ENCODE measurements at regions not wholly inside any gene's neighbourhood (a gene's known extent, or its start where the extent isn't known, plus 50 kb on each side); places are given as distances from the start of the nearest gene placed in this dataset.
A peak's percentile ranks its signal among the peaks of the same experiment; 100 is the strongest.
"Not testable (repeated sequence)": the region's sequence is repeated elsewhere in the genome, so short reads cannot be mapped to it uniquely, and the experiment has no call there.

GRCh38 chr4:77220828-77221613 is 64.0 kb downstream of the CCNG2 start:
- no peak for DNase-seq (ENCODE audit: low spot score)

GRCh38 chr4:77225022-77225421 is 68.0 kb downstream of the CCNG2 start:
- DNase-seq (ENCODE audit: low spot score) (no peak), FAIRE-seq (no peak)

More at GRCh38 chr4:77220828-77221613, 64.0 kb downstream of the CCNG2 start:
- FAIRE-seq: no peak

GRCh38 chr4:77226939-77227705 is 70.1 kb downstream of the CCNG2 start:
- FAIRE-seq (no peak), DNase-seq (ENCODE audit: low spot score) (no peak)

GRCh38 chr4:77229433-77229832 is 72.4 kb downstream of the CCNG2 start:
- DNase-seq (ENCODE audit: low spot score) (no peak), FAIRE-seq (no peak)

GRCh38 chr4:77232653-77233052 is 75.6 kb downstream of the CCNG2 start:
- peak; percentile 47 for DNase-seq (ENCODE audit: low spot score)
- no peak for FAIRE-seq

- no peak for DNase-seq (ENCODE audit: low spot score)
- no peak for FAIRE-seq
These were observed 78.4 kb downstream of the CCNG2 start for GRCh38 chr4:77235289-77235854.

- no peak for FAIRE-seq
- no peak for DNase-seq (ENCODE audit: low spot score)
These were observed 79.8 kb downstream of the CCNG2 start for GRCh38 chr4:77236806-77237205.

GRCh38 chr4:77240469-77241066 is 83.6 kb downstream of the CCNG2 start:
- DNase-seq (ENCODE audit: low spot score) (no peak), FAIRE-seq (no peak)

GRCh38 chr4:77248805-77249204 is 91.8 kb downstream of the CCNG2 start:
- DNase-seq (ENCODE audit: low spot score): no peak
- FAIRE-seq: no peak

GRCh38 chr4:77251751-77252150 is 94.7 kb downstream of the CCNG2 start:
- DNase-seq (ENCODE audit: low spot score): no peak
- no peak for FAIRE-seq

GRCh38 chr4:77263247-77263646 is 106.2 kb downstream of the CCNG2 start:
- FAIRE-seq (no peak), DNase-seq (ENCODE audit: low spot score) (no peak)

GRCh38 chr4:77263976-77264375 is 107.0 kb downstream of the CCNG2 start:
- FAIRE-seq; DNase-seq (ENCODE audit: low spot score): not testable (repeated sequence)

GRCh38 chr4:77264826-77265225 is 107.8 kb downstream of the CCNG2 start:
- FAIRE-seq: no peak
- DNase-seq (ENCODE audit: low spot score): no peak

- FAIRE-seq: no peak
- DNase-seq (ENCODE audit: low spot score): no peak
These were observed 111.1 kb downstream of the CCNG2 start for GRCh38 chr4:77268108-77268507.

GRCh38 chr4:77269505-77269904 is 112.5 kb downstream of the CCNG2 start:
- DNase-seq (ENCODE audit: low spot score) (no peak), FAIRE-seq (no peak)

- FAIRE-seq (no peak), DNase-seq (ENCODE audit: low spot score) (no peak)
These were observed 116.4 kb downstream of the CCNG2 start for GRCh38 chr4:77273412-77273811.

- not testable (repeated sequence) for DNase-seq (ENCODE audit: low spot score)
These were observed 122.1 kb downstream of the CCNG2 start for GRCh38 chr4:77279114-77279513.

GRCh38 chr4:77282305-77282704 is 125.3 kb downstream of the CCNG2 start:
- DNase-seq (ENCODE audit: low spot score) (no peak), FAIRE-seq (no peak)

More at GRCh38 chr4:77279114-77279513, 122.1 kb downstream of the CCNG2 start:
- not testable (repeated sequence) for FAIRE-seq

- DNase-seq (ENCODE audit: low spot score) (no peak), FAIRE-seq (no peak)
These were observed 127.0 kb downstream of the CCNG2 start for GRCh38 chr4:77284036-77284435.

GRCh38 chr4:77286906-77287305 is 129.9 kb downstream of the CCNG2 start:
- FAIRE-seq (no peak), DNase-seq (ENCODE audit: low spot score) (no peak)

GRCh38 chr4:77293426-77293825 is 136.4 kb downstream of the CCNG2 start:
- FAIRE-seq (no peak), DNase-seq (ENCODE audit: low spot score) (no peak)

GRCh38 chr4:77300996-77301395 is 144.0 kb downstream of the CCNG2 start:
- not testable (repeated sequence) for FAIRE-seq; DNase-seq (ENCODE audit: low spot score)

Data from RCC 7860 (cell line).